Activated T-cell treated with anti-CD3 and anti-CD28 coated beads, Interleukin-2, amount 50 U/mL, for 4 hours (primary cell): ENCODE measurements at regions not wholly inside any gene's neighbourhood (a gene's known extent, or its start where the extent isn't known, plus 50 kb on each side); places are given as distances from the start of the nearest gene placed in this dataset.
"Not testable (repeated sequence)": the region's sequence is repeated elsewhere in the genome, so short reads cannot be mapped to it uniquely, and the experiment has no call there.

Experiments
- ATAC-seq, 2 donors: fragments of 200-7000 bp; cut with Tn5 transposase; one replicate each; pipeline ENCODE4 v1.10.0; 2021
- DNase-seq: peaks from one replicate; pipeline ENCODE4 v3.0.0-alpha.2; 2020
- H3K27me3 Mint-ChIP-seq: one replicate; pipeline ENCODE4 v1.8.0; 2021; ENCODE audit warnings: low read depth, mixed read lengths
- H3K36me3 Mint-ChIP-seq: one replicate; pipeline ENCODE4 v1.8.0; 2022; ENCODE audit warnings: mixed read lengths; ENCODE audit not compliant: insufficient read depth
- H3K4me1 Mint-ChIP-seq: one replicate; pipeline ENCODE4 v1.8.0; 2021; ENCODE audit warnings: low read depth, mixed read lengths
- H3K4me3 Mint-ChIP-seq: one replicate; pipeline ENCODE4 v1.8.0; 2021; ENCODE audit warnings: mild to moderate bottlenecking, moderate library complexity, mixed read lengths
- H3K9me3 Mint-ChIP-seq: one replicate; pipeline ENCODE4 v1.8.0; 2021; ENCODE audit warnings: mixed read lengths

DNA sequence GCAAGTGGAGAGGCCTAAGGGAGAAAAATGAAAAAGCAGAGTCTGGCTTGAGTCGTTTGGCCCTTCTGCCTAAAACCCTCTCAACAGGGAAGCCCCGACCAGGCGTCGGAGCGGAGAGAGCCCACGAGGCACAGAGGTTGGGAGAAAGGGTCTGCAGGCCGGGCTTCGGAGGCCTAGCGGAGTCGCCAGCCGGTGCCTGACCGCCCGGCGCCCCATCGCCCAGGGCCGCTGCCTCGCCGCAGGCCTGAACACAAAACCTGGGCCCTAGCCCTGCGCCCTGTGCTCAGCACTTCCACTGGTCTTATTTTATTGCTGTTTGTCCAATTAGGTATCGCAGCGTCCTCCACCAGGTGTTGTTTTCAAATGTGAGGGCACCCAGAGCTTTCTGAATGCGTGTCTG, 970.0 kb upstream of the DEFB115 start:
- not testable (repeated sequence) for DNase-seq, ATAC-seq, H3K27me3 Mint-ChIP-seq, H3K4me3 Mint-ChIP-seq, H3K9me3 Mint-ChIP-seq, H3K36me3 Mint-ChIP-seq
- H3K4me1 Mint-ChIP-seq: peaks cover 41% of the 10 kb centered on the region

DNA sequence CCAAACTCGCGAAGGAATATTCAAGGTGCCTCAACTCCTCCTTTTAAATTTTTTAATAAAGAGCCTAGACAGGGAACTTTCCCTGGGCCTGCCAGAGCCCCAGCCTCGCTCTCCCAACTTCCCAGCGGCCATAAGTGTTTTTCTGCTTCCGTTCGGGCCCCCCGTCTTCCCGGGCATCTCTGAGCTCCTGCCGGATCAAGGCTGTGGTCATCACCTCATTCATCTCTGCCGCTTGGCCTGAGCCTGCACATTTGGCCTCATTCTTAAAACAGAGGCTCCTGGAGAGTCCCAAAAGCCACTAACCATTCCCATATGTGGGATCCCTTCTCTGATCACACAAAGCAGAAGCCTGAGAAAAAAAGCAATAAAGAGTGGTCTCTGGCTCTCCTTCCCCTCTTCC, 969.1 kb upstream of the DEFB115 start:
- no peak for ATAC-seq
- no peak for DNase-seq
- no peaks in the 10 kb centered on the region for H3K27me3 Mint-ChIP-seq
- no peak overlapping the region for H3K4me3 Mint-ChIP-seq
- no peaks in the 10 kb centered on the region for H3K36me3 Mint-ChIP-seq
- peaks cover 34% of the 10 kb centered on the region for H3K4me1 Mint-ChIP-seq
- H3K9me3 Mint-ChIP-seq: peaks cover 3% of the 10 kb centered on the region

DNA sequence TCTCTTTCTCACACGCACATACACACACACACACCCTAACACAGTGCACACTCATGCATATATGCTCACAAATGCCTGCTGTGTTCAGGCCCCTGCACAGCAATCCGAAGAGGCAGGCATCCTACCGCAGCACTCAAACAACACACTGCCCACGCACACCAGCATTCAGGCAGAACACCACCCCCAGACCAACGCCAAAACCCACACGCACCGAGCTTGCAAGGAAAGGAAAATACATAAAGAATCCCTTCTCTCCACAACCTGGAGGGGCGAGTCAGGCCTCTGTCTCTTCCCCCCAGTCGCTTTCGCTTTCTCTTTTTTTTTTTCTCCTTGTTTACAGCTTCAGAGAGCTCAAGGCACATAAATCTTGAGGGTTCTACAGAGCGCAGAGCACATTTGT, 968.4 kb upstream of the DEFB115 start:
- Mint-ChIP-seq H3K4me1 (peaks cover 33% of the 10 kb centered on the region), H3K4me3 (peak overlapping the region; percentile 80)
- H3K9me3 Mint-ChIP-seq, DNase-seq, H3K27me3 Mint-ChIP-seq, H3K36me3 Mint-ChIP-seq, ATAC-seq: not testable (repeated sequence)

DNA sequence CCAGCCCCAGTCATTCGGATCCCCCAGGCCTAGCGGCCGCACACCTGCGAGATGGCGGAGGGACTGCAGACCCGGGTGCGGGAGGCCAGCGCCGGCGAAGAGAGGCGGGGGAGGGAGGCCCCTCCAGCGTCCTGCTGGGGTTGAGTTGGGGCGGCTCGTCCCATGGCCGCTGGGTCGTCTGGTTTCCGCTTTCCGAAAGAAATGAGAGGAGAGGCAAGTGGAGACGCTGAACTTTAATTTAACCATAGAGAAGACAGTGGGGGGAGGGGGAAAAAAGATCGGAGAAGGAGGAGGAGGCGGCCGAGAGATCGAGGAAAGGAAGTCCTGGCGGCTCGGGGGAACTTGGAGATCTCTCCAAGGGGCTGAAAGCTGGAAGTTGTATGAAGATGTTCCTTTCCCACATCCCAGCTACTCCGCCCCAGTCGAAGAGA, 967.7 kb upstream of the DEFB115 start:
- not testable (repeated sequence) for DNase-seq, ATAC-seq, H3K27me3 Mint-ChIP-seq, H3K9me3 Mint-ChIP-seq, H3K36me3 Mint-ChIP-seq
- H3K4me3 Mint-ChIP-seq: peak overlapping the region; percentile 80
- peaks cover 26% of the 10 kb centered on the region for H3K4me1 Mint-ChIP-seq

DNA sequence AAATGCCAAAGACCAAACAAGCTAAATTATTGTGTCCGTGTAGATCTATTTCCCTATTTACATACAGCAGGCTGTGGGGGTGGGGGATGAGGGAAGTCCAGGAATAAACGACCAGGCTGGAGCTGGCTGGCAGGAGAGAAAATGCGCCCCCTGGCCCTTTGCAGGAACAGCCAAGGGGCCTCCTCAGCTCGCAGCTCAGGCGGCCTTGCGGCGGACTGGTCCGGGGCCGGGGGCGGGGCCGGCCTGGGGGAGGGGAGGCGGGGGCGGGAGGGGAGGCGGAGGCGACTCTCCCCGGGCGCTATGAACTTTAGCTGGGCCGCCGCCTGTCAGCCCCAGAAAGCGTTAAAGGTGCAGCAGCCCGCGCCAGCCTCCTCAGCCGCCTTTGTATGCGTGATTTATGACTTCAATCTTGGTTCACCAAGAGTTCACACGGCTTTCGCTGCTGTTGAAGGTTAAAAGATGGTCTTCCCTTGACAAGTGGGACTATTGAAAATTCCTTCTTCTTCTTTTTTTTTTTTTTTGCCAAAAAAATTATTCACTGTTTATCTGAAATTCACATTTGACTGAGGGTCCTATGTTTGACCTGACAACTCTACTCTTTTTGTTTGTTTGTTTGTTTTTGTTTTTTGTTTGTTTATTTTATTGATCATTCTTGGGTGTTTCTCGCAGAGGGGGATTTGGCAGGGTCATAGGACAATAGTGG, 967.0 kb upstream of the DEFB115 start:
- H3K27me3 Mint-ChIP-seq, H3K9me3 Mint-ChIP-seq, H3K36me3 Mint-ChIP-seq, DNase-seq: not testable (repeated sequence)
- Mint-ChIP-seq H3K4me3 (peak overlapping the region; percentile 80), H3K4me1 (peaks cover 26% of the 10 kb centered on the region)
- peak in 1 of 2 donors; percentile 34 for ATAC-seq

DNA sequence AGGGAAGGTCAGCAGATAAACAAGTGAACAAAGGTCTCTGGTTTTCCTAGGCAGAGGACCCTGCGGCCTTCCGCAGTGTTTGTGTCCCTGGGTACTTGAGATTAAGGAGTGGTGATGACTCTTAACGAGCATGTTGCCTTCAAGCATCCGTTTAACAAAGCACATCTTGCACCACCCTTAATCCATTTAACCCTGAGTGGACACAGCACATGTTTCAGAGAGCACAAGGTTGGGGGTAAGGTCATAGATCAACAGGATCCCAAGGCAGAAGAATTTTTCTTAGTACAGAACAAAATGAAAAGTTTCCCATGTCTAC, 966.4 kb upstream of the DEFB115 start:
- H3K27me3 Mint-ChIP-seq: not testable (repeated sequence)
- peak overlapping the region; percentile 53 for H3K4me3 Mint-ChIP-seq

DNA sequence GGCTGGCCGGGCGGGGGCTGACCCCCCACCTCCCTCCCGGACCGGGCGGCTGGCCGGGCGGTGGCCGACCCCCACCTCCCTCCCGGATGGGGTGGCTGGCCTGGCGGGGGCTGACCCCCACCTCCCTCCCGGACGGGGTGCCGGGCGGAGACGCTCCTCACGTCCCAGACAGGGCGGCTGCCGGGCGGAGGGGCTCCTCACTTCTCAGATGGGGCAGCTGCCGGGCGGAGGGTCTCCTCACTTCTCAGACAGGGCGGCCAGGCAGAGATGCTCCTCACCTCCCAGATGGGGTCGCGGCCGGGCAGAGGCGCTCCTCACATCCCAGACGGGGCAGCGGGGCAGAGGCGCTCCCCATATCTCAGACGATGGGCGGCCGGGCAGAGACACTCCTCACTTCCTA, 965.8 kb upstream of the DEFB115 start:
- not testable (repeated sequence) for H3K36me3 Mint-ChIP-seq, H3K27me3 Mint-ChIP-seq, ATAC-seq, H3K4me3 Mint-ChIP-seq, DNase-seq, H3K9me3 Mint-ChIP-seq
- H3K4me1 Mint-ChIP-seq: peaks cover 24% of the 10 kb centered on the region

More for the DNA sequence above, 966.4 kb upstream of the DEFB115 start:
- ATAC-seq, DNase-seq, H3K9me3 Mint-ChIP-seq, H3K36me3 Mint-ChIP-seq: not testable (repeated sequence)
- H3K4me1 Mint-ChIP-seq: peaks cover 26% of the 10 kb centered on the region

DNA sequence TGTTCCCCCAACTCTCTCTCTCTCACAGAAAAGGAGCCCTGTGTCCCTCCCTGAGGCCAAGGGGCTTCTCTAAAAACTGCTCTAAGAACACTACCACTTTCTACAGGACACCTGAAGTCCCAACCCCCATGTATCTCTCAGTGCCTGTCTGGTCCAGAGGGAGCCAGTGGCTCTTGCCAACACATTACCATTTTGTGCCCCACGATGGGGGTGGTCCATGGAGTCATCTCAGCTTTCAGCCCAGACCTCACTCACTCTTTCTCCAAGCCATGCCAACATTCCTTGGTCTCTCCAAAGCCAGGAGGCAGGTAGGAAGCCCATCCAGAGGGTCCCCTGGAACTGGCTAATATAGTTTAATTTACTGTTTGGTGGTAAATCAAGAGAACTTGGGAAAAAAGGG, 962.1 kb upstream of the DEFB115 start:
- DNase-seq, ATAC-seq, H3K4me3 Mint-ChIP-seq, H3K36me3 Mint-ChIP-seq, H3K9me3 Mint-ChIP-seq, H3K4me1 Mint-ChIP-seq: not testable (repeated sequence)
- peaks cover 11% of the 10 kb centered on the region for H3K27me3 Mint-ChIP-seq

DNA sequence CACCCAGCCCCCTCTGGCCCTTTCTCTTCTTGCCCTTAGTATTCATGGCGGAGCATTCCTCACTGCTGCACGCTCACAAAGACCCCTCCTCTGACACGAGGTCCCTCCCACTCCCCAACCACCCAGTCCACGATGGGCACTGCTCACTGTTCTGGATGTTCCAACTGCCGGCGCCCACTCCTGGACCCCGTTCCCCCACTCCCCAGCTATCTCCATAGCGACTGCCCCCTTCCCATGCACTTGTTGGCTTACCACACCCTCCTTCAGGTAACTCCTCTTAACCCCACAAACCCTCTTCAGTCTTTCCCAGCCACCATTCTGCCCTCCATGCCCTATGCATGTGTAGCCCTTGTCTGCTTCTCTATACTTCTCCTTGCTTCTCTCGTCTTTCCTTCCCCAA, 961.5 kb upstream of the DEFB115 start:
- not testable (repeated sequence) for DNase-seq, ATAC-seq, H3K36me3 Mint-ChIP-seq, H3K9me3 Mint-ChIP-seq, H3K4me1 Mint-ChIP-seq, H3K4me3 Mint-ChIP-seq
- H3K27me3 Mint-ChIP-seq: peaks cover 13% of the 10 kb centered on the region

DNA sequence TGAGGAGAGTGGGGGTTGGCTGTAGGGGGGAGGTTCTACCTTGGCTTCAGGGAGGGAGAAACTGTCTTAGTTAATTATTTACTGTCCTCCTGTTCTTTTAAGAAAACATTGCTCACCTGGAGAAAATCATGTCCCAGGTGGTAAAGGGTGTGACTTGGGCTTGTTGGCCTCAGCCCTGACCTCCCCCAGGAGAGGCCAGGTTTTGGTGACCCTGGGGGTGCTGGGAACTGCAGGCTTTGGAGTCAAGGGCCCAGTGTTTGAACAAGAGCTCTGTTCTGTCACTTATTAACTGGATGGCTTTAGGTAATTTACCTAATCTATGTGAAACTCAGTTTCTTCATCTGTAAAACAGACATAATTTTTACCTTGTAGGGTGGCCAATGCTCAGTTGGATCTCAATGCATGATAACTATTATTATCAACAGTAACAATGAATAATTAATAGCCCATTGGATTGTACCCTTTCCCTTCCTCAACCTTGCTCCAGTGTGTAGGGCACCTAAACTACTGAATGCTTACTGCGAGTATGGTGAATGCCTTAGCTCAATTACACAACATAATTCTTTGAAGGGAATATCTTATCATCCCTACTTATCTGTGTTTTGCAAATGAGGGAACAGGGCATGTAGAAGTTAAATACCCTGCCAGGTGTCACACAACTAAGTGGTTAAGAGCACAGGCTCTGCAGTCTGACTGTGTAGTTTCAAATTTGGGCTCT, 959.4 kb upstream of the DEFB115 start:
- ATAC-seq: not testable (repeated sequence)

DNA sequence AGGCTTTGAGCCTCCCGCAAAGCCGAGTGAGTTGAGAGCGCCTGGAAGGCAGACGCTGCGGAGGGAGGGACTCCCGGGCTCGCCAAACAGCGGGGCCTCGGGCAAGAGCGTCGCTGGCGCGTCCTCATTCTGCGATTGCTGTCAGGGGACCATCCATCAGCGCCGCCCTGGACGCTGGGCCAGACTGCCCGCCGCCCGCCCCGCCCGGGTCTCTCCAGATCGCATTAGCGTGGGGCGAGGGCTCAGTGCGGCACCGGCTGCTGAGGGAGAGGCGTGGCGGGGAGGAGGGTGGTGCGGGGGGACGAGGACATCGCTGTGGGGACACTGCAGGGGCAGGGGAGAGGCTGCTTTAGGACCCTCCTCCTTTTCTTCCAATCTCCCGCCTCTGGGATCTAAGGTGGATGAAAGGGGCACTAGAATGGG, 957.2 kb upstream of the DEFB115 start:
- not testable (repeated sequence) for H3K4me1 Mint-ChIP-seq, H3K36me3 Mint-ChIP-seq, ATAC-seq, DNase-seq, H3K9me3 Mint-ChIP-seq
- H3K27me3 Mint-ChIP-seq: peaks cover 15% of the 10 kb centered on the region
- peak overlapping the region; percentile 65 for H3K4me3 Mint-ChIP-seq

More for the DNA sequence above, 959.4 kb upstream of the DEFB115 start:
- not testable (repeated sequence) for H3K9me3 Mint-ChIP-seq, H3K4me1 Mint-ChIP-seq, DNase-seq, H3K4me3 Mint-ChIP-seq, H3K36me3 Mint-ChIP-seq
- H3K27me3 Mint-ChIP-seq: peaks cover 15% of the 10 kb centered on the region

DNA sequence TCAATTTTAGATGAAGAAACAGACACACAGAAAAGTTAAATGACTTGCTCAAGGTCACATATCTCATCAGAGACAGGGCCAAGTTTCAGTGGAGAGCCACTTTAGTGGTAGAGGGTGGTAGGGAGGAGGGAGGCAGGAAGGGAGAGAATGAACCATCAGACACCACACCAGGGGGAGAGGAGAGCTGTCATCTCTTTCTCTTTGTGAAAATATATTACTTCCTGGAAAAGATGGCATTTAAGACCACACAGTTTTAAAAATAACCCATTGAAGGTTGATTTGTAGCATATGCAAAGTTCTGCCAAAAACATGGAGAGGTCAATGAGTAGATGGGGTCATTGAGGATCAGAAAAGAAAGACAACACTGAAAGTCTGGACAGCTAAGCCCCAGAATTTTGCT, 954.7 kb upstream of the DEFB115 start:
- H3K9me3 Mint-ChIP-seq, ATAC-seq, H3K36me3 Mint-ChIP-seq, DNase-seq, H3K4me3 Mint-ChIP-seq, H3K4me1 Mint-ChIP-seq: not testable (repeated sequence)
- H3K27me3 Mint-ChIP-seq: peaks cover 13% of the 10 kb centered on the region

DNA sequence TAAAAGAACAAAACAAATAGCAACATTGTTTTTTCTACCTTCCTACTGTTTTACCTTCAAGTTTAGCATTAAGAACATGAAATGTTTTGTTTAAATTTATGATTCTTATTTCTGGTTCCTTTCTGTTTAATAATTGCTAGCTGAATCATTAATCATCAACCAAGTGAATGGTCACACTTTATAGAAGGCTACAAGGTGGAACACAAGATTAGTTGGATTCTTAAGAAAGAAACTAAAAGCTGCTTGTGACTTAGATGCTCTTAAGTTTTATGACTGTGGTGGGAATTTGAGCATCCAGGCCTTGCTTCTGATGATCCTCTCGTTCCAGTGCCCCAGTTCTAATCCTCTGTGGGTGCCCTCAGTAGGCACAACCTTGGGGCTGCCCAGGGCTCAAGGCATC, 947.5 kb upstream of the DEFB115 start:
- H3K36me3 Mint-ChIP-seq, ATAC-seq, DNase-seq, H3K9me3 Mint-ChIP-seq, H3K4me3 Mint-ChIP-seq, H3K27me3 Mint-ChIP-seq, H3K4me1 Mint-ChIP-seq: not testable (repeated sequence)

DNA sequence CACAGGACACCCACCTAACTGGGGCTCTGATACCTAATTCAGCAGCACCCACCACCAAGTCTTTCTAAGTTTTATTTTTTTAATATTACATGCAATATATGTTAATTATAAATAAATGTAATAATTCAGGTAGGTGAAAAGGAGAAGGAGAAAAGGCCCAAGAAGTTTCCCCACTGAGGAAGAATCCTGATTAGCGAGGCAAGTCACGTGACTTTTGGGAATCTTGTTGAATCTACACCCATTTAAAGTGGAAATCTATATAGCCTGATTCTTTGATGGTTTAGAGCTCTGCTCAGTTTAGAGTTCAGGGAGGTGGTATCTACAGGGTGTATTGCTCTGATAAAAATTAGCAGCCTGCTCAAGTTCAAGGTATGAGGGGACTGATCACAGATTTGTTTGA, 947.1 kb upstream of the DEFB115 start:
- not testable (repeated sequence) for DNase-seq, H3K9me3 Mint-ChIP-seq, H3K27me3 Mint-ChIP-seq, ATAC-seq, H3K4me3 Mint-ChIP-seq, H3K4me1 Mint-ChIP-seq, H3K36me3 Mint-ChIP-seq

DNA sequence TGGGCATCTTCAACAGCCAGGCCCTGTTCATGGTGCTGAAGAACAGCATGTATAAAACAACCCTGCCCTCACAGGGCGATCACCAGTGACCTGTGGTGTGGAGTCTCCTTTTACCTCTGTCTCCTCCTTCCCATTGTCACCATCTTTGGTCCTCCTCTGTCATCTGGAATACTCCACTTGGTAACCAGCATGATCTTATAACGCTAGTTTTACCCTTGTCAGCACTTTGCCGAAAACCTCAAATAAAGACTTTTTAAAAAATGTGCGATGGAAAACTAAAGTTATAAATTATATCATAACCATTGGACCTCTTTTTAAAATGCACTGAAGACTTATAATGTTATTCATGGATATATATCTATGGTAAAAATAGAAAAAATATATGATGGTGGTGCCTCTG, 945.2 kb upstream of the DEFB115 start:
- not testable (repeated sequence) for H3K4me1 Mint-ChIP-seq, H3K36me3 Mint-ChIP-seq, H3K4me3 Mint-ChIP-seq, H3K9me3 Mint-ChIP-seq, ATAC-seq, DNase-seq
- H3K27me3 Mint-ChIP-seq: peaks cover 17% of the 10 kb centered on the region
